HepG2 (cell line): ENCODE measurements at regions not wholly inside any gene's neighbourhood (a gene's known extent, or its start where the extent isn't known, plus 50 kb on each side); places are given as distances from the start of the nearest gene placed in this dataset.

Experiments
- KLF9 ChIP-seq: IDR thresholded peaks from 2 replicates; pipeline ENCODE4 v1.6.1; 2016; ENCODE audit warnings: low read depth
- MAX ChIP-seq: IDR thresholded peaks from 2 replicates; pipeline ENCODE4 v1.6.1; 2012; ENCODE audit warnings: inconsistent platforms
- NFATC3 ChIP-seq: sonication (generic); formaldehyde crosslinking; IDR thresholded peaks from 2 replicates; pipeline ENCODE4 v1.5.1; 2020; ENCODE audit warnings: mild to moderate bottlenecking, missing genetic modification reagents
- NFE2 ChIP-seq: sonication (generic); formaldehyde crosslinking; IDR thresholded peaks from 2 replicates; pipeline ENCODE4 v1.4.0; 2020; ENCODE audit warnings: missing genetic modification reagents
- NR2C2 ChIP-seq: sonication (generic); formaldehyde crosslinking; IDR thresholded peaks from 2 replicates; pipeline ENCODE4 v1.4.0; 2020; ENCODE audit warnings: missing genetic modification reagents, mild to moderate bottlenecking, moderate library complexity, borderline replicate concordance
- PAWR ChIP-seq: sonication (generic); formaldehyde crosslinking; IDR thresholded peaks from 2 replicates; pipeline ENCODE4 v1.4.0; 2020; ENCODE audit warnings: missing genetic modification reagents, mild to moderate bottlenecking, borderline replicate concordance
- TCF7L2 ChIP-seq: IDR thresholded peaks from 2 replicates; pipeline ENCODE4 v1.6.1; 2011; ENCODE audit warnings: mild to moderate bottlenecking, low read depth, low read length, moderate library complexity
- ZBTB40 ChIP-seq, 2 experiments: fragments of 450-650 bp in 1 of 2; sonication (generic) in 1 of 2; formaldehyde crosslinking in 1 of 2; IDR thresholded peaks; 2 replicates each; pipeline versions ENCODE4 v1.6.1 to v1.8.0; 2016 to 2022; ENCODE audit warnings: antibody characterized with exemption in 1 of 2, mild to moderate bottlenecking in 1 of 2, missing genetic modification reagents in 1 of 2
- ZFP37 ChIP-seq: sonication (generic); formaldehyde crosslinking; IDR thresholded peaks from 2 replicates; pipeline ENCODE4 v1.4.0; 2020; ENCODE audit warnings: missing genetic modification reagents, borderline replicate concordance
- ZMYM2 ChIP-seq: sonication (generic); formaldehyde crosslinking; IDR thresholded peaks from 2 replicates; pipeline ENCODE4 v1.8.0; 2022; ENCODE audit warnings: mild to moderate bottlenecking, missing genetic modification reagents
- ZSCAN12 ChIP-seq: sonication (generic); formaldehyde crosslinking; IDR thresholded peaks from 2 replicates; pipeline ENCODE4 v1.9.0; 2021; ENCODE audit warnings: mild to moderate bottlenecking, missing genetic modification reagents

DNA sequence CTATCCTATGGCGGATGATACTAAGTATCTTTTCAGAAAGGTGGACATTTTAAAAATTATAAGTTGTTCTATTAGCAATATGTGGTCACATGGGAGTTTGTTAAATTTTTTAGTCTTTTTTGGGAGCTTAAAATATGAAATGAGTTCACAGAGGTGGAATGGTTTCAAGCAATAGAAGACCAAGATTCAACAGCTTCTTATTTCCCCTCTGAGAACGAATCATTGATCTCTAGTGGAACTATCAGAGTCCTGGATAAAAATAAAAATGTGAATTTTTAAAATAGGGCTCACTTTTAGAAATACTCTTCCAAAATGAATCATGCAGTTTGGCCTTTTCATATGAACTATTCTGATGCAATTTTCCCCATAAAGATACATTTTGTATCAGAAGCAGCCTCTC lies 467.7 kb upstream of the KLF6 start:
- TF ChIP-seq MAX (no peak), PAWR (CRISPR knock-in tag) (no peak), ZBTB40 (IDR thresholded peaks at IDR 0.05) (no peak), ZBTB40 (CRISPR knock-in tag; IDR thresholded peaks at IDR 0.05) (no peak), KLF9 (no peak), ZSCAN12 (CRISPR knock-in tag) (no peak), ZMYM2 (no peak), NFATC3 (CRISPR knock-in tag) (no peak), ZFP37 (no peak), TCF7L2 (no peak), NFE2 (CRISPR knock-in tag) (no peak), NR2C2 (CRISPR knock-in tag) (no peak)
